AG08395 (cell line): ENCODE measurements at regions not wholly inside any gene's neighbourhood (a gene's known extent, or its start where the extent isn't known, plus 50 kb on each side); places are given as distances from the start of the nearest gene placed in this dataset.

Source experiments
- DNase-seq: peaks from one replicate; pipeline ENCODE4 v3.0.0; 2012; ENCODE audit warnings: mixed read lengths, low spot score

DNA sequence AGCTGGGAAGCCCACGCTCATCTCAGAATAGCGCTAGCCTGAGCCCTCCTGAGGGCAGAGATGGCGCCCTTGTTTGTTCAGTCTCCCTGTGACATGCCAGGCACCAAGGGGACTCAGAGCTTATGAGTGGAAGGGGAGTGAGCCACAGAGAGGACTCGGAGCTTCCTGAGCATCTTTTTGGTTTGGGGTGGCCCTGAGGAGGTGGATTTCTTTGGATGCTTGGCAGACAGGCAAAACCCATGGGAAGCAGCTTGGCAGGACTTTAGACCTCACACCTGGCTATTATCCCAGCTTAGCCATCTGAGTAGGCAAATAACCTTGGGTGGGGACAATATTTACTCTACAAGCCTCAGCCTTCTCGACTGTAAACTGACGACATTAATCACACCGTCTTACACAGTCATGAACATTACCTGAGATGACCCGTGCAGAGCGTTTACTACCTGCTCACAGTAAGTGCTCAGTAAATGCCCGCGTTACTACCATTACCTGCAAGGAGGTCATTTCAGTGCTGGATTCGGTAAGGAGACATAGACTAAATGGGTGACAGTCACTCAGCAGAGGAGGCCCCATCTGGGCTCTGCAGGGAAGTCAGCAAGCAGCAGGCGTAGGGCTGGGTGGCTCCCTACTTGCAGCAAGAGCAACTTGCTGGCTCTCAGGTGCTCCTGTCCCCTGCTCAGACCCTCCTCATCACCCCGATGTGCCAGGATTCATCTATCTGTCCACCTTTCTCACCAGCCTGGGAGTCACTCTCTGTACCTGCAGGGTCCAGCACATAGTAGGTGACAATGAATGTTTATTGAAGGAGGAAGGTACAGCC lies 54.9 kb downstream of the KLHDC7A start:
- no peak for DNase-seq

DNA sequence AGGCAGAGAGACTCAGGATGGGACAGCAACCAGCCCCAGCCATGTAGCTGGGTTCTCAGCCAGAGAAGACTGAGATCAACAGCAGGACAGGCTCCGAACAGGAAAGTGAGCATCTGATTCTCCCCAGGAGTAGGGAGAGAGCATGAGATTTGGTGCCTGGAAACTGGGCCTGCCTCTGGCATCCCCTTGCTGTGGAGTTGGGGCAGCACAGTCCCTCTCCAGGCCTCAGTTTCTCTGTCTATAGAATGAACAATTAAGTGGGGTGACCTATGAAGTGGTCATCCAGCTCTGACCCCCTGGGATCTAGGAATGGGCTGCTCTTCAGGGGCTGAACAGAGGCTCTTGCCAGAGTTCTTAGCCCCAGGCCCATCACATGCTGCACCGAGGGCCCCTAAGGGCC lies 55.6 kb downstream of the KLHDC7A start:
- no peak for DNase-seq

DNA sequence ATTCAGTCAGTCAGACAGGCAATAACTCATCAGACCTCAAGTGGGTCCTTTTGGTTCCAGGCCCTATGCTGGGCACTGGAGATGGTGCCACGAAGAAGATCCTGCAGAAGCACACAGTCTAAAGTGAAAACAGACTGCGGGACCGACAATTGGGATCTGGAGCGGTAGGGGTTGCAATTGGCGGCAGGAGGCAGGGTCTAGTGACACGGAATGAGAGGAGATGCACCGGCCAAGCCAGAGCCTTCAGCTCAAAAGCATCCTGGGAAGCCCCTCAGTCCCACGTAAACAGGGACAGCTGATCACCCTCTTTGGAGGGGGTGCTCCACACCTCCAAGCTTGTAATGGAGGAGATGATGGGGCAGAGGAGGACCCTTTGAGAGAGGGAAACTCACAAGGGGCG lies 56.2 kb downstream of the KLHDC7A start:
- no peak for DNase-seq

DNA sequence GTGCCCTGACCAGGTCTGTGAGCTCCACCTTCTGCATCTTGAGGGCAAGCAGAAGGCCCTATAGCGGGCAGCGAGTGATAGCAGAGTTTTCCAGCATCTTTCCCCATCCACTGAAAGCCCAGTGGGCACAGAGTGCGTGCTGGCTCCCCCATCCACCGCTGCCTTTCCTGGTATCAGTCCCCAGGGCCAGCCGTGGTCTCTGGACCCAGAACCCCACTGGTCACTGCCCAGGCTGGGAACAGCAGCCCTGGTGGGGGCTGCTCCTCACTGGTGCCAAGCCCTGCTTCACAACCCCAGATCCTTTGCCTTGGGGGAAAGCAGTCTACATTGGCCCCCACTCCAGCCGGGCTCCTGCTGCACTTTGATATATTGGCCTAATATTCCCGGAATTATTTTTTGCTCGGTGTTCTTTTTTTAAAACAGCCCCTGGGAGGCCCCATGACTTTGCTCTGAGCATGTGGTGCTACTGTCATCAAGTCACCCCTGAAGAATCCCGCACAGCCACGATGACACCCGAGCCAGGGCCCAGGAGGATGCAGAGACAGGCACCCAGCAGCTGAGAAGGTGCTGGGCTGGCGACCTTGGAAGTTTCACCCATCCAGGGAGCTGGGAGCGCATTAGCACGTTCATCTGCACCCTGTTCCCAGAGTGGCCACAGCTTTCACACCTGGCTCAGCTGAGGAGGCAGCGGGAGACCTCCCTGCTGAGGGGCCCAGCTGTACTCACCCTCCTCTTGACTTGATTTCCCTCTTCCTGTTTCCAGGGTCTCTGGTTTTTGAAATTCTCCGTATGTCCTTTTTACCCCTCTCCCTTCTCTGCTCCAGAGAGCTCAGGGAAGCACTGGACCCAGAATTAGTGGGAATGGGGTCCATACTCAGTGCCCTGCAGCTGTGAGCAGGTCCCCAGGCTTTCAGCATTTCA lies 56.9 kb downstream of the KLHDC7A start:
- DNase-seq, result no peak

DNA sequence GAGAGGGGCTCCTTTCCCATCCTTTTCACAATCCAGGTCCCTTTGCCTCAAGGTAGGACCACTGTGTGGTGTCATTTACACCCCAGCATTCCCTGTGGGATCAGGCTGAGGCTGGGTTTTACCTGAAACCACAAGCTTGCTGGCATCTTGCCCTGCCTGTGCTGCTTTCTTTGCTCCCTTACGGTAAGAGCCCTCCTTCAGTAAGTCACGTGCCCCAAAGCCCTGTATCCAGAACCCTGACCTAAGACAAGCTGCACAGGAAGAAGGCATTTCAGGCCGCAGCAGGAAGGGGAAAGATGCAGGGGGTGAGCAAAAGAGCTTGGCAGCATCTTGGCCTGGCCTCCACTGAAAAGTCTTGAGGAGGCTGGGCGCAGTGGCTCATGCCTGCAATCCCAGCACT lies 58.4 kb downstream of the KLHDC7A start:
- DNase-seq, result no peak

DNA sequence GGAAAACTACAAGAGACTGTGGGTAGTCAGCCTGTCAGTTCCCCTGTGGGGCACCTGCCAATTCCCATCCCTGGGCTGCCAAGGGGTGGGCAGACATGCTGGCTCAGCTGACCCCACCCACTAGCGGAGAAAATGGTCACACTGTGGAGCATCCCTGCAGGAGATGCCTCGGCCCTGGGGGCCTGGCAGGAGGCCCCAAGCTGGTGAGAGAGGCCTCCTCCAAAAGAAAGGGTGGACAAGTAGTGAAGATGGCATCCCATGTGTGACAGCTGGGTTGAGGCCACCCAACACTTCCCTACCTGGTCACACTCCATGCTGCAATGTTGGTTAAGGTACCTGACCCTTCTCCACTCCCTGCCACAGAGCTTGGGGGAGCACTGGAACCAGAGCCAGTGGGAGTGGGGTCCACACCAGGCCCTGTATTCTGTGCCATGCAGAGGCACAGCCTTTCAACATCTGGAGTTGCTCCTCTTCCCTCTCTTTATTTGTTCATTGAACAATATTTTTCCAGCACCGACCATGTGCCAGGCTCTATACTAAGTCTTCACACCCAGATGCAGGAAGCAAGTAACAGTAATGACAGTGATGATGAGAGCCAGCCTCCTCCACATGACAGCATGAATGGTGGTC lies 59.5 kb downstream of the KLHDC7A start:
- no peak for DNase-seq

DNA sequence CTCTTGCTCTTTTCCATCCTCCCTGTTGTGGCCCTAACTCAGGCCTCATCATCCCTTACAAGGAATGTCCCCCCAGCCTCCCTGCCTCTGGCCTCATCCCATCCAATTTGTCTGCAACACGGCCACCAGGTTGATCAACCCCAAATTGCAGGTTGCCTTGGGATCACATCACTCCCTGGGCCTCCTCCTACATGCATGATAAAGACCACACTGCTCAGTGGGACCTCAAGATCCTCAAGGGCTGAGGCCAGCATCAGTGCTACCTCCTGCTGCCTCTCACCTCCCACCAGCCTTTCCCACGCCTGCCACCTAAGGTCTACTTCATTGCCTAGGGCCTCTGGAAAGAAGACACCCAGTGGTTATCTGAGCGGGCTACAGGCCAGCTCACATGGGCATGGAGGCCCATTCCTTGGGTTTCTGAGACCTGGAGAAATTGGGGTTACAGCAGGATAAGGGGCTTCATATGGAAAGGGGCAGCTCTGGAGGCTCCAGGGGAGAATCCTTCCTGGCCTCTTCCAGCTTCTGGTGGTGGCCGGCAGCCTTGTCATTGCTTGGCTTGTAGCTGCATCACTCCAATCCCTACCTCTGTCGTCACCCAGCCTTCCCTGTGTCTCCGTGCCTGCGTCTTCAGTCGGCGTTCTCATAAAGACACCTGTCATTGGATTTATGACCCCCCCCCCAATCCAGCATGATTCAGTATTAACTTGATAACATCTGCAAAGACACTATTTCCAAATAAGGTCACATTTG lies 60.5 kb downstream of the KLHDC7A start:
- no peak for DNase-seq

DNA sequence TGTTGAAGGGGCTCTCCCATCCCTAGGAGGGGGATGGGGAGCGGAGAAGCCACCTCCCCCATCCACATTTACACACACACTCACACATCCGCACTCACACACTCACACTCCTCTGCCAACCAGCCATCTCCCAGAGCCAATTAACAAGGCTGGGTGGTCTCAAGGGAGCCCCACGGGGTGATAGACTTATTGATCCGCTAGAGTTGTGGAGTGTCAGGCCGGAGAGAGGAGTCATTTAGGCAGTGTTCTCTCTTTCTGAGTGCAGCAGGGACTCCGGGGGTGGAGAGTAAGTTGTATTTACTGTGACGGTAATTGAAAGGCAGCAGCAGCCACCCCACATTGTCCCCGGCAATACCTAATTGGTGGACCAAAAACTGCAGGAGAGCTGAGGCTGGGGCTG lies 61.6 kb downstream of the KLHDC7A start:
- no peak for DNase-seq

DNA sequence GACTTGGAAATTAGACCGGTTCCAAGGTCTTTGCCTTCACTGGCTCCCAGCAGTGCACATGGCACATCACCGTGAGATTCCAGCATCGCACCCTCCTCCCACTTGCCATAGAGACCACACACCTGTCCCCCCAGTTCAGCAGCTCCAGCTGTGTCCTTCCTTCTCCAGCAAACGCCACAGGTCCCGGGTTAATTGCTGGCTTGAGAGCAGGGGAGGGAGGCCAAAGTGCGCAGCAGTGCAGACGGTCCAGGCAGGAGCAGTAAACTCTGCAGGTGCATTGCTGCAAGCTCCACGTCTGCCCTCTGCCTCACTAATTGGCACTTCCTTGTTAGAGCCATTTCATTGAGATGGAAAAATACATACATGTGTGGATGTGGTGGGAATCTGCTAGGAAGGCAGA lies 65.3 kb downstream of the KLHDC7A start:
- DNase-seq, result no peak

DNA sequence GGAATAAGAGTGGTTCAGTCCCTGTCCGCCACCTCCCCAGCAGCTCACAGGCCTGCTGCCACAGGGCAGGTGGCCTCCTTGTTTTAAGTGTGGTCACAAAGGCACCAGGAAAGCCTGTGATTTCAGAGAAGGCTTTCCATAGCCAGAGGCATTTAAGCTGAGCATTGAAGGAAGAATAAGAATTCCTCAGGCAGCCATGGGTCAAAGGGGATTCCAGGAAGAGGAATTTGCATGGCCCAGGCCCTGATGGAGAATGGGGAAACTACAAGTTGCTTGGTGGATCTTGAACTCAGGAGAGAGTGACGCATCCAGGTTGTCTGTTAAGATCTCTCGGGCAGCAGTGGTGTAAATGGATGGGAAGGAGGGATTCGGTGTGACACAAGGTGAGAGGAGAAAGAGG lies 66.7 kb downstream of the KLHDC7A start:
- no peak for DNase-seq

DNA sequence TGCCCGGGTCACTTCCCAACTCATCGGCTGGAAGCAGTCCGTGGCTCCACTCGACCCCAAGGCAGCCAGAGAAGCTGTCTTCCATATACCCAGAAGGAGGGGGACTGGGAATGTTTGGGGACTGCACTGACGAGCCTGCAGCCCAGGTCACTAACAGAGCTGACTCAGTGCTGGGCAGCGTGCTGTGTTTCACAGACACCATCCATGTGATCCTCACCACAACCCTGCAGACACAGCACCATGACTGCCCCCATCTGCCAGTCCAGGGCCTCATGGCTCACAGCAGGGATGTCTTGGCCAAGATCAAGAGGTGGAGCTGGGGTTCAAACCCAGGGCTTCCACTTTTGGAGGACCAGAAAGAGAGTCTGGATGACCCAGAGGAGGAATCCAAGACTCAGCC lies 67.9 kb downstream of the KLHDC7A start:
- no peak for DNase-seq

DNA sequence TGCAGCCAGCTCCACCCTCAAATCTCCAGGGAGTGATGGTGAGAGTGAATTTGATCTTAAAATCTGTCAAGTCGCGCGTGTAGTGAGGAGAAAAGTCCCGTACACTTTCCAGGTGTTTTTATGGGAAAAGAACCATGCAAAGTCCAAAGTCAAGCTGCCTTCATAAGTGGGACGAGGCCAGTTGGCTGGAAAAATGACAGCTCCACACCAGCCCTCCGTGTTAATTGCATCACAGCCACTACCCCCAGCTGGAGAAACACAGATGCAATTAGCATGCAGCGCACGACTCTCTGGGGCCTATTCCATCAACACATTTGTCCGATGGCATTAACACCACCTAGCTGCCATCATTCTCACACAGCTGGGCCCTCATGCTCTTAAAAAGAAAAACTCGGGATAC lies 68.4 kb downstream of the KLHDC7A start:
- DNase-seq, result no peak

DNA sequence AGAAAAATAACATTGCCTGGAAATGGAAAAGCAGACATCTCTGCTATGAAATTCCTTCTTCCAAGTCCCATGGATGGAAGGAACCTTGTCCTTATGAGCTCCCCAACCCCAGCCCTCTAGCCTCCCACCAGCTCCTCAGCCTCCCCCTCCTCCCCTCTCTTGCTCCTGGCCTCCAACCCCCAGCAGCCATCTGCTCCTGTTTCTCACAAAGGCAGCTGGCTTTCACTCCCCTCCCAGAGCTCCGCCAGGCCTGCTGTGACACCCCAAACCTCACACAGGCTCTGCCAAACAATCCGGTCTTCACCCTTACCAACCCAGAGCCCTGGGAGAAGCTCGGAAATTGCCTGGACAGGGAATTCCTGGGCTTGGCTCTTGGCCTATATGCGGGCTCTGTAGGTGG lies 69.2 kb downstream of the KLHDC7A start:
- no peak for DNase-seq

DNA sequence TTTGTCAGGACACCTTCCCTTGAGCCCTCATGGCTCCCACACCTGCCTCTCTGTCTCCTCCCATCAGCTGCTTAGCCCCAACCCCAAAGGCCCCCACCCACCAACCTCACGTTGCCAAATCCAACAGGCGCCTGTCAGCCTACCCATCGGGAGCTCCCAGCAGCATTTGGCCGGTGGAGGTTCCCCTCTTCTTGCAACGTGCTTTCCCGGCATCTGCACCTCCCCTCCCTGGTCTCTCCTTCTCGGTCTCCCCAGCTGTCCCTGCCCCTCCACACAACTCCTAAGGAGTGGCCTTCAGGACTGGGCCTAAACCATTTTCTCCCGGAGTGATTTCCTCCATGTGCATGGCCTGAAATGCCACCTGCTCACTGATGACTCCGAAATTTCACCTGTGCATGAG lies 71.9 kb downstream of the KLHDC7A start:
- no peak for DNase-seq

DNA sequence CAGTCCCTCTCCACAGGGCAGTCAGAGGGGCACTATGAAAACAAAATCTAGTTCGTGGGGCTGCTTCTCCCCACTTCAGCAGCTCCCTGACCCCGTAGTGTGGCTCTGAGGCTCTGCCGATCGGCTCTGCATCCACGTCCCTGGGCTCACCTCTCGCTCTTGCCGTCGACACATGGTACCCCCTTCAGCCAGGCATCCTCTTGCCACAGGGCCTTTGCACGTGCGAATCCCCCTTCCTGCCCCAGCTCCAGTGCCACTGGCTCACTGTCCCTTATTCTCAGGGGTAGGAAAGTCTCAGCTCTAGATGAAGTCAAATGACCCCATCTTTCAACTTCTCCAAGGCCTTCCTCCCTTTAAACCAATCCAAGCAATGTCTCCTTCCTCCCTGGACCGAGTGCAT lies 72.7 kb downstream of the KLHDC7A start:
- no peak for DNase-seq

DNA sequence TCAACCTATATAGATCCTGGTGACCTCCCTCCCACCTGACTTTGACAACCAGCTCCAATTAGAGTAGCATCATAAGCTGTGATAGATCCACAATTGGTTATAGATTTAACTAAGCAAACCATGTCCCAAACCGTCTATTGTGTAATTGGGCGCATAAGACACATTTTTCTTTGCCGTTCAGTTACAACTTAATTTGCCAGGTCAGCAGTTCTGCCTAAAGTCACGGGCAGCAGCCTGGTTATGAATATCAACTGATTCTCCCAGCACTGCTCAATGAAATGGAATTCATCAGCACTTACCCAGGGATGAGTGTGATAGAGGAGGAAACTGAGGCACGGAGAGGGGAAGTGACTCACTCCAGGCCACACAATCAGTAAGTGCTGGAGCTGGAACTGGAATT lies 73.4 kb downstream of the KLHDC7A start:
- DNase-seq, result no peak

DNA sequence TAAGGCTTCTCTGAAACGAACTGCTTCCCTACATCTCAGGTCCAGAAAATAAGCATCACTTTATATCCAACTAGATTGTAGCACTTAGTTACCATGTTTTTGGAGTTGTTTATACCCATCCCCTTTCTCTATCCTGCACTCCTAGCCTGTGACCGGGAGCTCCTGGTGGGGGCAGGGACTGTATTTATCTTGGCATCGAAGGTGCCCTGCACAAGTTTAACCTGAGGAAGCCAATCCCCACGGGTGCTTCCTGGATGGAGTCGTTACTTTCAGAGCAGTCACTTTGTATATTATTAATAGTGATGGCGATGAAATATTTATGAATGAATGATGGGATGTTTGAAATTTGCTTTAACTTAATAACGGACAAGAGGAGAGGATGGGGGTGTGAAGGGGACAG lies 73.9 kb downstream of the KLHDC7A start:
- no peak for DNase-seq

DNA sequence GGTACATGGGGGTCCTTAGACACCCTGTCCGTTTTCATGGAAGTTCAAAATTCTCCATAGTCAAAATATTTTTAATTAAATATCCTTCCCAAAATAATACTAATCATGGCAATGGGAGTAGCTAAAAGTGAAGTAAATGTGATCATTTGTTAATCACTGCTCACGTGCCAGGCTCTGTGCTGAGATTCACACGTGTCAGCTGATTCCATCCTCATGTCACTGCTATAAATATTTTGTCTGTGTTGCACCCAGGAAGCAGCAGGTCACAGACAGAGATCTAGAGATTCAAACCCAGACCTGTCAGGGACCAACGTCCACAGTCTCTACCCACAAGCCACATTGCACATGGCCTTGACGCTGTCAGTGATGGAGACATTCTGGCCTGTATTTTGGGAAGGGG lies 74.3 kb downstream of the KLHDC7A start:
- DNase-seq, result no peak

DNA sequence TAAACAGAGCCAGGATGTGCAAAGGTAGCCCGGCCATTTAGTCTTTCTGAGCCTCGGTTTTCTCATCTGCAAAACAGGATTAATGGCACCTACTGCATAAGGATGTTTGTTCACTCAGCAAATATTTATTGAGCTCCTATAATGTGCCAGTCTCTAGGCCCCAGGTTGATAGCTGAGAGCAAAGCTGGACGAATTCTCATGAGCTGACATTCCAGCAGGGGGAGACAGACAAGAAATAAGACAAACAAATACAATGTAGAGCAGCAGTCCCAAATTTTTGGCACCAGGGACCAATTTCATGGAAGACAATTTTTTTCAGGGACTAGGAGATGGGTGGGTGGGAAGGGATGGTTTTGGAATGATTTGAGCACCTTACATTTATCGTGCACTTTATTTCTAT lies 74.3 kb upstream of the PAX7 start:
- DNase-seq, result peak; percentile 21

DNA sequence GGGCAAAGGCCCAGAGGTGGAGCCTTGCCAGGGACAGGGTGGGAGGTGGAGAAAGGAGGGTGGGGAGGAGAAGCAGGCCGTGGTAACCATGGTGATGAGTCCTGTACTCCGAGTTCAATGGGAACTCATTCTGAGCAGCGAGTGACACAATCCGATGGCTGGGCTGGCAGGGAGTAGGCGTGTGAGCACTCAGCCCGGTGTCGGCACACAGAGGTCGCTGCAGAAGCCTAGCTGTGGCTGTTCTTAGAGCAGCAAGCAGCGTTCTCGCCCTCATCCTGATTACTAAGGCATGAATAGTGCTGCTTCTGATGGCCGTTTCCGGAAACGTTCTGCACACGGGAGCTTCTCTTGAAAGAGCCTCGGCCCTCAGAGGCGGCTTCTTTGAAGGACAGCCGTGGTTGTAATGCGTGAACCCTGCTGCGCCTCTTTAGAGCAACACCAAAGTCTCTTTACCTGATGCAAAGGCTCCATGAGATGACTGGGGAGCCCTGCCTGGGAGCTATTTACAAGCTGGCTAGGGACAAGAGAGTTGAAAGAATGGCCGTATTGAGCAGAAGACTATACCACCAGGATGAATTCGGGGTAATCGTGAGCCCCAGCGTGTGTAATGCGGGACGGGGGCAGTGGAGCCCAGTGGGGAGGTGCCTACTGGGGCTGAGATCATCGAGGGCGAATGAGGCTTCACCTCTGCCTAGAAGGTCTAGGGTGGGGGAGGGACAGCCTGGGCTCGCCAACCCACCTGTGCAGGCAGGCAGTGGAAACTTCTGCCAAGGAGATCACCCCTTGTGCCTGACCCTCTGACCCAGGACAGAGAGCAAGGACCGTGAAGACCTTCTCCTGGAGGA lies 72.8 kb upstream of the PAX7 start:
- no peak for DNase-seq

DNA sequence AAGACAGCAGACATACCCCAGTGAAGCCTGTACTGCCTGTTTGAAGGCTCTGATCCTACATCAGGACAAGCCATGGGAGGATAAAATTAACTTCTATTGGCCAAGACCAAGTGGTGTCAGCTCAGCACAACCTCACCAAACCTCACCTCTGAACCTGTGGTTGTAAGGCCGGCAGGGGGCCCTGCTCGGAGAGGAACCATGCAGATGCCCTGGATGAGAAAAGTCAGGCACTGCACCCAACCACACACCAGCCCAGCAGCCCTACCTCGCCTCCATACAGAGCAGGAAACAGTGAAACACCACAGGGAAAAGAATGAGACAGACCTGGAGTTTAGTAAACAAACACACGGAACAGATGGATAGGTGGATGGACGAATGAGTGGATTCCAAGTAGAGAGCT lies 70.0 kb upstream of the PAX7 start:
- DNase-seq, result no peak
